Mammary epithelial cell (primary cell): ENCODE measurements at regions not wholly inside any gene's neighbourhood (a gene's known extent, or its start where the extent isn't known, plus 50 kb on each side); places are given as distances from the start of the nearest gene placed in this dataset.
A peak's percentile ranks its signal among the peaks of the same experiment; 100 is the strongest.

Source experiments
- CTCF ChIP-seq, 2 donors: IDR thresholded peaks in 1 of 2; conservative IDR thresholded peaks in 1 of 2; 2 replicates each; pipeline ENCODE4 v1.5.1; 2011 to 2012; ENCODE audit warnings: inconsistent platforms in 2 of 2, low read length in 2 of 2, mild to moderate bottlenecking in 2 of 2, control low read depth in 1 of 2, low read depth in 1 of 2; ENCODE audit not compliant: insufficient read depth in 1 of 2; ENCODE audit errors: extremely low read depth in 1 of 2
- EZH2 ChIP-seq: IDR thresholded peaks from 2 replicates; pipeline ENCODE4 v1.6.1; 2012; ENCODE audit warnings: low read length, inconsistent platforms, borderline replicate concordance

GRCh38 chr2:129191530-129191929 lies 787.9 kb upstream of the RAB6C start:
- TF ChIP-seq CTCF (conservative IDR thresholded peaks at IDR 0.05 in 1 of 2, IDR thresholded peaks at IDR 0.05 in 1 of 2; ENCODE audit: extremely low read depth in 1 of 2, insufficient read depth in 1 of 2, low read depth in 1 of 2, low read length in 2 of 2) (peak in 1 of 2 donors; percentile 37), EZH2 (no peak)
